H1 (cell line): ENCODE measurements at regions not wholly inside any gene's neighbourhood (a gene's known extent, or its start where the extent isn't known, plus 50 kb on each side); places are given as distances from the start of the nearest gene placed in this dataset.

Experiments
- CTCF ChIA-PET: fragments of 300-600 bp; sonication (Branson Sonifier 250); formaldehyde crosslinking; loops from one replicate; lab custom pipeline; 2021; ENCODE audit not compliant: partially characterized antibody; lab: Charles Lee
- POLR2A ChIA-PET: fragments of 300-600 bp; sonication (Branson Sonifier 250); formaldehyde crosslinking; loops from one replicate; lab custom pipeline; 2021; ENCODE audit warnings: inconsistent platforms; ENCODE audit not compliant: partially characterized antibody; lab: Charles Lee
- DNase-seq, 2 experiments: peaks; one replicate each; pipeline versions ENCODE4 v3.0.0 to v3.0.0-alpha.2; 2010 to 2022; ENCODE audit warnings: low spot score in 2 of 2, low read depth in 1 of 2, mixed read lengths in 1 of 2
- FAIRE-seq: peaks from 2 replicates; lab custom pipeline; 2011; peaks lifted over from hg19 to GRCh38; lab: Jason Lieb, UNC
- H2AFZ ChIP-seq: 2 replicates; pipeline ENCODE4 v1.8.1; 2012; ENCODE audit warnings: low read length, inconsistent platforms
- H2AK5ac ChIP-seq: 2 replicates; pipeline ENCODE4 v1.6.1; 2013; ENCODE audit warnings: low read depth, low read length
- H2BK120ac ChIP-seq: replicated peaks from 2 replicates; pipeline ENCODE3; 2013; ENCODE audit warnings: low read depth, low read length, inconsistent platforms
- H2BK12ac ChIP-seq: 2 replicates; pipeline ENCODE4 v1.6.1; 2013; ENCODE audit warnings: low read depth, low read length
- H2BK15ac ChIP-seq: 2 replicates; pipeline ENCODE4 v1.6.1; 2013; ENCODE audit warnings: low read length
- H2BK20ac ChIP-seq: 2 replicates; pipeline ENCODE4 v1.6.1; 2013; ENCODE audit warnings: low read length
- H2BK5ac ChIP-seq: 2 replicates; pipeline ENCODE4 v1.6.1; 2013; ENCODE audit warnings: low read depth, low read length
- H3K14ac ChIP-seq: 2 replicates; pipeline ENCODE4 v1.6.1; 2013; ENCODE audit warnings: inconsistent platforms; ENCODE audit not compliant: insufficient read length
- H3K18ac ChIP-seq: 2 replicates; pipeline ENCODE4 v1.6.1; 2013; ENCODE audit warnings: low read length; ENCODE audit errors: extremely low read depth
- H3K23ac ChIP-seq: 2 replicates; pipeline ENCODE4 v1.6.1; 2013; ENCODE audit warnings: inconsistent platforms; ENCODE audit not compliant: insufficient read length
- H3K23me2 ChIP-seq: 2 replicates; pipeline ENCODE4 v1.6.1; 2013; ENCODE audit warnings: low read depth, low read length
- H3K27ac ChIP-seq: 2 replicates; pipeline ENCODE4 v1.6.1; 2011; ENCODE audit warnings: low read depth, low read length, inconsistent platforms
- H3K27me3 ChIP-seq, 4 experiments: replicated peaks in 1 of 4; 1 replicate in 1 of 4; 2 replicates in 3 of 4; pipeline versions ENCODE4 v1.6.1 to v1.8.1; 2011 to 2013; ENCODE audit warnings: low read length in 3 of 4, mild to moderate bottlenecking in 3 of 4, inconsistent platforms in 2 of 4, mixed read lengths in 2 of 4, moderate library complexity in 1 of 4; ENCODE audit not compliant: control insufficient read depth in 3 of 4, insufficient read depth in 3 of 4; ENCODE audit errors: extremely low read depth in 1 of 4
- H3K36me3 ChIP-seq, 4 experiments: 2 replicates each; pipeline versions ENCODE4 v1.6.1 to v1.8.1; 2011 to 2013; ENCODE audit warnings: mild to moderate bottlenecking in 4 of 4, low read length in 3 of 4, moderate library complexity in 2 of 4, control low read depth in 1 of 4, inconsistent platforms in 1 of 4; ENCODE audit not compliant: insufficient read depth in 4 of 4, control insufficient read depth in 2 of 4
- H3K4ac ChIP-seq: replicated peaks from 2 replicates; pipeline ENCODE3; 2013; ENCODE audit warnings: low read length, low read depth, mixed read lengths, inconsistent platforms; ENCODE audit not compliant: insufficient read length
- H3K4me1 ChIP-seq, 4 experiments: replicated peaks in 1 of 4; 1 replicate in 1 of 4; 2 replicates in 3 of 4; pipeline versions ENCODE4 v1.6.1 to v1.8.1; 2011 to 2013; ENCODE audit warnings: low read length in 3 of 4, inconsistent platforms in 2 of 4, mixed read lengths in 1 of 4; ENCODE audit not compliant: insufficient read depth in 4 of 4, control insufficient read depth in 3 of 4
- H3K4me2 ChIP-seq, 2 experiments: 2 replicates each; pipeline versions ENCODE4 v1.6.1 to v1.8.1; 2011 to 2013; ENCODE audit warnings: low read depth in 2 of 2, low read length in 2 of 2, control low read depth in 1 of 2, inconsistent platforms in 1 of 2, mild to moderate bottlenecking in 1 of 2; ENCODE audit not compliant: insufficient read depth in 1 of 2
- H3K4me3 ChIP-seq, 4 experiments: fragments of 200-600, 300-600 bp in 1 of 4; sonication (generic), shearing (Covaris generic), sonication (Bioruptor Twin) in 1 of 4; 2 replicates each; pipeline versions ENCODE4 v1.5.1 to v1.8.1; 2011 to 2016; ENCODE audit warnings: low read length in 4 of 4, low read depth in 3 of 4, control low read depth in 2 of 4, inconsistent platforms in 2 of 4, mild to moderate bottlenecking in 2 of 4, mixed read lengths in 1 of 4, moderate library complexity in 1 of 4; ENCODE audit not compliant: insufficient read depth in 2 of 4; ENCODE audit errors: extremely low read depth in 1 of 4
- H3K56ac ChIP-seq: replicated peaks from 2 replicates; pipeline ENCODE3; 2013; ENCODE audit warnings: low read depth, mild to moderate bottlenecking, mixed read lengths, low read length, inconsistent platforms; ENCODE audit not compliant: insufficient read length
- H3K79me1 ChIP-seq: 2 replicates; pipeline ENCODE4 v1.6.1; 2013; ENCODE audit warnings: low read depth, low read length, control low read depth
- H3K79me2 ChIP-seq, 2 experiments: 2 replicates each; pipeline versions ENCODE4 v1.6.1 to v1.8.1; 2012 to 2013; ENCODE audit warnings: low read length in 2 of 2, mild to moderate bottlenecking in 2 of 2, inconsistent platforms in 1 of 2; ENCODE audit not compliant: insufficient read depth in 2 of 2, control insufficient read depth in 1 of 2
- H3K9ac ChIP-seq, 4 experiments: replicated peaks in 1 of 4; 1 replicate in 1 of 4; 2 replicates in 3 of 4; pipeline versions ENCODE4 v1.6.1 to v1.8.1; 2011 to 2013; ENCODE audit warnings: low read depth in 3 of 4, low read length in 3 of 4, control low read depth in 2 of 4, mild to moderate bottlenecking in 2 of 4, moderate library complexity in 2 of 4, inconsistent platforms in 1 of 4; ENCODE audit errors: extremely low read depth in 1 of 4
- H3K9me3 ChIP-seq, 2 experiments: 2 replicates each; pipeline versions ENCODE4 v1.6.1 to v1.8.1; 2012 to 2013; ENCODE audit warnings: mild to moderate bottlenecking in 2 of 2, moderate library complexity in 2 of 2, control low read depth in 1 of 2, inconsistent platforms in 1 of 2, low read depth in 1 of 2, low read length in 1 of 2, mixed read lengths in 1 of 2; ENCODE audit not compliant: insufficient read depth in 2 of 2
- H4K20me1 ChIP-seq, 2 experiments: replicated peaks in 1 of 2; 2 replicates each; pipeline versions ENCODE3 to v1.8.1; 2011 to 2013; ENCODE audit warnings: inconsistent platforms in 2 of 2, low read length in 2 of 2, mild to moderate bottlenecking in 1 of 2; ENCODE audit not compliant: insufficient read depth in 2 of 2, control insufficient read depth in 1 of 2
- H4K5ac ChIP-seq: 2 replicates; pipeline ENCODE4 v1.6.1; 2013; ENCODE audit warnings: low read length, low read depth, mixed read lengths, inconsistent platforms; ENCODE audit not compliant: insufficient read length
- H4K8ac ChIP-seq: 2 replicates; pipeline ENCODE4 v1.8.0; 2013; ENCODE audit warnings: mild to moderate bottlenecking, moderate library complexity, low read length, inconsistent platforms; ENCODE audit not compliant: insufficient read depth; ENCODE audit errors: extremely low read depth
- H4K91ac ChIP-seq: replicated peaks from 2 replicates; pipeline ENCODE3; 2013; ENCODE audit warnings: low read length, mixed read lengths, inconsistent platforms; ENCODE audit not compliant: insufficient read length
- BACH1 ChIP-seq: IDR thresholded peaks from 2 replicates; pipeline ENCODE4 v1.6.1; 2012; ENCODE audit warnings: low read length, improper control_type of control experiment
- CTCF ChIP-seq, 3 experiments: IDR thresholded peaks; 1 replicate in 2 of 3; 2 replicates in 1 of 3; pipeline versions ENCODE4 v1.5.1 to v1.6.1; 2011; ENCODE audit warnings: low read length in 3 of 3, mild to moderate bottlenecking in 3 of 3, inconsistent platforms in 2 of 3, low read depth in 1 of 3, moderate library complexity in 1 of 3; ENCODE audit not compliant: insufficient read depth in 1 of 3; ENCODE audit errors: control extremely low read depth in 1 of 3
- JUN ChIP-seq: IDR thresholded peaks from 2 replicates; pipeline ENCODE4 v1.6.1; 2011; ENCODE audit warnings: low read depth, mild to moderate bottlenecking, improper control_type of control experiment, low read length
- NRF1 ChIP-seq: IDR thresholded peaks from 2 replicates; pipeline ENCODE4 v1.6.1; 2011; ENCODE audit warnings: mild to moderate bottlenecking, low read depth, low read length, improper control_type of control experiment
- POU5F1 ChIP-seq: IDR thresholded peaks from 2 replicates; pipeline ENCODE4 v1.6.1; 2011; ENCODE audit warnings: low read depth, mild to moderate bottlenecking, low read length, moderate library complexity
- SP2 ChIP-seq: IDR thresholded peaks from 2 replicates; pipeline ENCODE4 v1.6.1; 2012; ENCODE audit warnings: mild to moderate bottlenecking, low read length, inconsistent platforms
- SP4 ChIP-seq: IDR thresholded peaks from 2 replicates; pipeline ENCODE4 v1.6.1; 2012; ENCODE audit warnings: low read length, inconsistent platforms
- SUZ12 ChIP-seq: fragments of 200-600 bp; sonication (generic); IDR thresholded peaks from 2 replicates; pipeline ENCODE4 v1.6.1; 2012; ENCODE audit warnings: mild to moderate bottlenecking, inconsistent platforms, low read length, moderate library complexity, mixed read lengths

GRCh38 chrY:16060686-16061085 lies 1536.4 kb downstream of the NLGN4Y start:
- FAIRE-seq, result no peak

More at GRCh38 chrY:16060686-16061085, 1536.4 kb downstream of the NLGN4Y start:
- H2AFZ ChIP-seq, result no peak overlapping the region
- no peaks in the 10 kb centered on the region for H3K79me1 ChIP-seq
- H4K5ac ChIP-seq, result no peak overlapping the region
- H3K23me2 ChIP-seq, result no peaks in the 10 kb centered on the region
- H3K9ac ChIP-seq, result no peak overlapping the region
- H3K27ac ChIP-seq, result no peak overlapping the region
- ChIA-PET CTCF (no interaction called here), POLR2A (no interaction called here)
- no peak for TF ChIP-seq BACH1
- no peak for TF ChIP-seq JUN
- no peak for TF ChIP-seq SP2
- no peak for TF ChIP-seq SP4
- TF ChIP-seq CTCF (IDR thresholded peaks at IDR 0.05; ENCODE audit: control extremely low read depth in 1 of 3, insufficient read depth in 1 of 3, low read depth in 1 of 3, low read length in 3 of 3), result no peak
- TF ChIP-seq NRF1, result no peak
- TF ChIP-seq POU5F1, result no peak
- no peak for TF ChIP-seq SUZ12
- H2BK120ac ChIP-seq, result no peak overlapping the region
- H4K20me1 ChIP-seq, result no peaks in the 10 kb centered on the region
- no peak overlapping the region for H3K4me2 ChIP-seq
- H3K56ac ChIP-seq, result no peak overlapping the region
- no peak overlapping the region for H4K91ac ChIP-seq
- no peak overlapping the region for H3K14ac ChIP-seq
- H3K4me3 ChIP-seq, result no peak overlapping the region
- no peaks in the 10 kb centered on the region for H3K79me2 ChIP-seq
- H3K9me3 ChIP-seq, result no peaks in the 10 kb centered on the region
- no peak overlapping the region for H3K18ac ChIP-seq
- H3K4me1 ChIP-seq, result no peaks in the 10 kb centered on the region
- no peak overlapping the region for H3K4ac ChIP-seq
- H4K8ac ChIP-seq, result no peak overlapping the region
- H3K23ac ChIP-seq, result no peak overlapping the region
- no peak overlapping the region for H2BK15ac ChIP-seq
- H2BK5ac ChIP-seq, result no peak overlapping the region
- no peak overlapping the region for H2BK12ac ChIP-seq
- H3K36me3 ChIP-seq, result no peaks in the 10 kb centered on the region
- no peak overlapping the region for H2BK20ac ChIP-seq
- no peak overlapping the region for H2AK5ac ChIP-seq
- H3K27me3 ChIP-seq, result no peaks in the 10 kb centered on the region
- DNase-seq, result no peak
